ENCODE measurements at regions not wholly inside any gene's neighbourhood (a gene's known extent, or its start where the extent isn't known, plus 50 kb on each side); places are given as distances from the start of the nearest gene placed in this dataset.

DNA sequence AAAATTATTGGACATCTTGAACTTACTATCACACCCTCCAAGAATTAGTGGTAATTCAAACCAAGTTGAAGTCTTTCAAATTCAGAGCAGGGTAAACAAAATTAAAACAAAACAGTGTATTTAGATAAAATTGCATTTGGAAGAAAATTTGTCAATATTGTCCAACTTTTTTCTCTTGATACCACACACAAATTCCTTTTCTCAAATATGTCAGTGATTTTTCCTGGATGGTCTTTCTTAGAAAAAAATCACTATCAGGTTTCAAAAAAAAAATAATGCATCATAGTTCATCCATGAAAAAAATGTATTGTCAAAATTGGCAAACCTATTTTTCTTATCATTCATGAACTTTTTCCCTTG, 667.1 kb downstream of the TENT5A start:
- no peak for TF ChIP-seq SIN3A (IDR thresholded peaks at IDR 0.05; ENCODE audit: borderline replicate concordance, insufficient read depth, low read length)
- no peak for TF ChIP-seq POLR2AphosphoS5 (IDR thresholded peaks at IDR 0.05; ENCODE audit: low read depth, low read length)
- TF ChIP-seq TAF1 (IDR thresholded peaks at IDR 0.05; ENCODE audit: borderline replicate concordance, insufficient read depth, low read length), result no peak
- TF ChIP-seq, protein P1, sequence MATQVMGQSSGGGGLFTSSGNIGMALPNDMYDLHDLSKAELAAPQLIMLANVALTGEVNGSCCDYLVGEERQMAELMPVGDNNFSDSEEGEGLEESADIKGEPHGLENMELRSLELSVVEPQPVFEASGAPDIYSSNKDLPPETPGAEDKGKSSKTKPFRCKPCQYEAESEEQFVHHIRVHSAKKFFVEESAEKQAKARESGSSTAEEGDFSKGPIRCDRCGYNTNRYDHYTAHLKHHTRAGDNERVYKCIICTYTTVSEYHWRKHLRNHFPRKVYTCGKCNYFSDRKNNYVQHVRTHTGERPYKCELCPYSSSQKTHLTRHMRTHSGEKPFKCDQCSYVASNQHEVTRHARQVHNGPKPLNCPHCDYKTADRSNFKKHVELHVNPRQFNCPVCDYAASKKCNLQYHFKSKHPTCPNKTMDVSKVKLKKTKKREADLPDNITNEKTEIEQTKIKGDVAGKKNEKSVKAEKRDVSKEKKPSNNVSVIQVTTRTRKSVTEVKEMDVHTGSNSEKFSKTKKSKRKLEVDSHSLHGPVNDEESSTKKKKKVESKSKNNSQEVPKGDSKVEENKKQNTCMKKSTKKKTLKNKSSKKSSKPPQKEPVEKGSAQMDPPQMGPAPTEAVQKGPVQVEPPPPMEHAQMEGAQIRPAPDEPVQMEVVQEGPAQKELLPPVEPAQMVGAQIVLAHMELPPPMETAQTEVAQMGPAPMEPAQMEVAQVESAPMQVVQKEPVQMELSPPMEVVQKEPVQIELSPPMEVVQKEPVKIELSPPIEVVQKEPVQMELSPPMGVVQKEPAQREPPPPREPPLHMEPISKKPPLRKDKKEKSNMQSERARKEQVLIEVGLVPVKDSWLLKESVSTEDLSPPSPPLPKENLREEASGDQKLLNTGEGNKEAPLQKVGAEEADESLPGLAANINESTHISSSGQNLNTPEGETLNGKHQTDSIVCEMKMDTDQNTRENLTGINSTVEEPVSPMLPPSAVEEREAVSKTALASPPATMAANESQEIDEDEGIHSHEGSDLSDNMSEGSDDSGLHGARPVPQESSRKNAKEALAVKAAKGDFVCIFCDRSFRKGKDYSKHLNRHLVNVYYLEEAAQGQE (IDR thresholded peaks at IDR 0.05; ENCODE audit: insufficient read depth in 1 of 2, low read depth in 2 of 2, low read length in 2 of 2), result no peak

- TF ChIP-seq POLR2AphosphoS5 (IDR thresholded peaks at IDR 0.05; ENCODE audit: low read depth, low read length), result no peak
- no peak for TF ChIP-seq FOXP2 (optimal IDR thresholded peaks at IDR 0.05; ENCODE audit: borderline replicate concordance, extremely low read depth, extremely low read length, insufficient read depth)
- TF ChIP-seq, protein P1 (IDR thresholded peaks at IDR 0.05; ENCODE audit: insufficient read depth in 1 of 2, low read depth in 2 of 2, low read length in 2 of 2), result no peak
These were observed 667.6 kb downstream of the TENT5A start for GRCh38 chr6:81084776-81085430.

- TF ChIP-seq TAF1 (IDR thresholded peaks at IDR 0.05; ENCODE audit: borderline replicate concordance, insufficient read depth, low read length), result no peak
- TF ChIP-seq SIN3A (IDR thresholded peaks at IDR 0.05; ENCODE audit: borderline replicate concordance, insufficient read depth, low read length), result no peak
- TF ChIP-seq FOXP2 (optimal IDR thresholded peaks at IDR 0.05; ENCODE audit: borderline replicate concordance, extremely low read depth, extremely low read length, insufficient read depth), result no peak
- no peak for TF ChIP-seq POLR2AphosphoS5 (IDR thresholded peaks at IDR 0.05; ENCODE audit: low read depth, low read length)
- TF ChIP-seq, protein P1 (IDR thresholded peaks at IDR 0.05; ENCODE audit: insufficient read depth in 1 of 2, low read depth in 2 of 2, low read length in 2 of 2), result no peak
These were observed 676.5 kb downstream of the TENT5A start for GRCh38 chr6:81075974-81076373.

- no peak for TF ChIP-seq TAF1 (IDR thresholded peaks at IDR 0.05; ENCODE audit: borderline replicate concordance, insufficient read depth, low read length)
- no peak for TF ChIP-seq POLR2AphosphoS5 (IDR thresholded peaks at IDR 0.05; ENCODE audit: low read depth, low read length)
- no peak for TF ChIP-seq SIN3A (IDR thresholded peaks at IDR 0.05; ENCODE audit: borderline replicate concordance, insufficient read depth, low read length)
- TF ChIP-seq, protein P1 (IDR thresholded peaks at IDR 0.05; ENCODE audit: insufficient read depth in 1 of 2, low read depth in 2 of 2, low read length in 2 of 2), result no peak
- no peak for TF ChIP-seq FOXP2 (optimal IDR thresholded peaks at IDR 0.05; ENCODE audit: borderline replicate concordance, extremely low read depth, extremely low read length, insufficient read depth)
These were observed 679.2 kb downstream of the TENT5A start for GRCh38 chr6:81073318-81073717.

DNA sequence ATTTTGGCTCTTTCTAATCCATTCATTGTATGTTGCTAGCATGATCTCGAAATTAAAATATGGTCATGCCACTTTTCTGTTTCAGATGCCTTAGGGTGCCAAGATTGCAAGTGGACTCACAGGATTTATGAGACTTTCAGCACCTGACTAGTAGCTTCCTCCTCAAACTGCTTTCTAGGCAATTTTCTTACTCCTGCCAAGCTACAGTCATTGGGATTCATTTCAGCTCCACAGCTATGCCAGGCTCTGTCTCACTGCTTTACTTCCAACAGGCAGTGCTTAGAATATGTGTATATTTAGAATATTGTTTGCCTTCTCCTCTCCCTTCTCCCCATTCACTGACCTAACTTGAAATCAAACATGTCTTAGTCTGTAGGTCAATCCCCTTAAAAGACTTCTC, 681.4 kb downstream of the TENT5A start:
- no peak for TF ChIP-seq FOXP2 (optimal IDR thresholded peaks at IDR 0.05; ENCODE audit: borderline replicate concordance, extremely low read depth, extremely low read length, insufficient read depth)
- TF ChIP-seq, protein P1 (IDR thresholded peaks at IDR 0.05; ENCODE audit: insufficient read depth in 1 of 2, low read depth in 2 of 2, low read length in 2 of 2), result no peak
- no peak for TF ChIP-seq SIN3A (IDR thresholded peaks at IDR 0.05; ENCODE audit: borderline replicate concordance, insufficient read depth, low read length)
- no peak for TF ChIP-seq TAF1 (IDR thresholded peaks at IDR 0.05; ENCODE audit: borderline replicate concordance, insufficient read depth, low read length)
- TF ChIP-seq POLR2AphosphoS5 (IDR thresholded peaks at IDR 0.05; ENCODE audit: low read depth, low read length), result no peak

Data from PFSK-1 (cell line).